Lung (tissue), 11 donors: ENCODE measurements at regions not wholly inside any gene's neighbourhood (a gene's known extent, or its start where the extent isn't known, plus 50 kb on each side); places are given as distances from the start of the nearest gene placed in this dataset.

Source experiments
- ATAC-seq: fragments of 200-7000 bp; cut with Tn5 transposase; one replicate; pipeline ENCODE4 v1.9.1; 2020; ENCODE audit warnings: moderate number of reproducible peaks; ENCODE audit not compliant: insufficient read depth, low FRiP score
- DNase-seq, 3 donors: peaks; one replicate each; pipeline ENCODE4 v3.0.0-alpha.2; 2013 to 2017
- H3K27ac ChIP-seq, 2 donors: one replicate each; pipeline ENCODE4 v1.5.1; 2013; ENCODE audit warnings: mild to moderate bottlenecking in 2 of 2, moderate library complexity in 2 of 2, control low read depth in 1 of 2, inconsistent platforms in 1 of 2, low read depth in 1 of 2, low read length in 1 of 2
- H3K27me3 ChIP-seq, 3 donors: one replicate each; pipeline ENCODE4 v1.5.1; 2013; ENCODE audit warnings: low read length in 2 of 3; ENCODE audit not compliant: control insufficient read depth in 3 of 3, insufficient read depth in 3 of 3
- H3K36me3 ChIP-seq, 4 donors: one replicate each; pipeline ENCODE4 v1.5.1; 2013; ENCODE audit warnings: low read length in 4 of 4, mild to moderate bottlenecking in 1 of 4, moderate library complexity in 1 of 4; ENCODE audit not compliant: control insufficient read depth in 4 of 4, insufficient read depth in 4 of 4
- H3K4me1 ChIP-seq, 5 donors: one replicate each; pipeline ENCODE4 v1.5.1; 2013; ENCODE audit warnings: low read length in 5 of 5, mild to moderate bottlenecking in 2 of 5, moderate library complexity in 1 of 5; ENCODE audit not compliant: control insufficient read depth in 5 of 5, insufficient read depth in 5 of 5
- H3K4me3 ChIP-seq: one replicate; pipeline ENCODE4 v1.5.1; 2013; ENCODE audit warnings: mild to moderate bottlenecking, control low read depth, moderate library complexity
- H3K9ac ChIP-seq, 2 donors: one replicate each; pipeline ENCODE4 v1.5.1; 2013; ENCODE audit warnings: low read length in 2 of 2, control low read depth in 1 of 2; ENCODE audit not compliant: insufficient read depth in 1 of 2
- H3K9me3 ChIP-seq, 4 donors: one replicate each; pipeline ENCODE4 v1.5.1; 2013; ENCODE audit warnings: low read length in 3 of 4, mild to moderate bottlenecking in 1 of 4, moderate library complexity in 1 of 4; ENCODE audit not compliant: control insufficient read depth in 4 of 4, insufficient read depth in 3 of 4
- CTCF ChIP-seq: IDR thresholded peaks from 2 replicates; pipeline ENCODE4 v1.5.1; 2012; ENCODE audit warnings: mild to moderate bottlenecking; ENCODE audit errors: control extremely low read depth, extremely low read depth
- WGBS, 2 donors: extraction: QIAGEN DNeasy Blood & Tissue Kit; methylation state at CpG; one replicate each; pipeline ENCODE4 v1.1.7; 2013; 5-methylcytosine and 5-hydroxymethylcytosine counted together
- donor health status: control.
- donor health status: control.
- donor health status: Bipolar disorder and iron deficiency.
- donor health status: healthy.
- donor health status: DM: yes; HTN: yes; CAD: no.

GRCh38 chr9:75754080-75754479 is 136.4 kb upstream of the PCSK5 start:
- DNase-seq, result no peak
- no peak for TF ChIP-seq CTCF
- H3K27ac ChIP-seq, result no peak overlapping the region
- no peaks in the 10 kb centered on the region for H3K36me3 ChIP-seq
- no peaks in the 10 kb centered on the region for H3K9me3 ChIP-seq
- 48 to 69% methylated on average over 4 of the region's 4 CpGs for WGBS, 2 donors
- H3K4me3 ChIP-seq, result no peak overlapping the region
- no peak for ATAC-seq
- H3K27me3 ChIP-seq, result no peaks in the 10 kb centered on the region
- no peak overlapping the region for H3K9ac ChIP-seq
- H3K4me1 ChIP-seq, result peaks cover 0 to 2% (median 0%) of the 10 kb centered on the region in 5 donors

GRCh38 chr9:75775166-75775565 is 115.3 kb upstream of the PCSK5 start:
- Histone ChIP-seq H3K9me3 (peaks cover 0 to 5% (median 0%) of the 10 kb centered on the region in 4 donors), H3K4me1 (peaks cover 0 to 8% (median 0%) of the 10 kb centered on the region in 5 donors), H3K27me3 (no peaks in the 10 kb centered on the region), H3K27ac (peak overlapping the region in 1 of 2 donors; percentile 16), H3K9ac (no peak overlapping the region), H3K36me3 (no peaks in the 10 kb centered on the region), H3K4me3 (no peak overlapping the region)
- no peak for TF ChIP-seq CTCF
- DNase-seq (no peak), ATAC-seq (no peak)
- WGBS, 2 donors, result 87 to 96% methylated on average over 2 of the region's 2 CpGs

GRCh38 chr9:75775966-75776691 is 114.3 kb upstream of the PCSK5 start:
- Histone ChIP-seq H3K4me1 (peaks cover 0 to 8% (median 0%) of the 10 kb centered on the region in 5 donors), H3K9ac (no peak overlapping the region), H3K4me3 (no peak overlapping the region), H3K36me3 (no peaks in the 10 kb centered on the region), H3K9me3 (peaks cover 0 to 5% (median 0%) of the 10 kb centered on the region in 4 donors), H3K27me3 (no peaks in the 10 kb centered on the region), H3K27ac (no peak overlapping the region)
- 86 to 100% methylated on average over 1 of the region's 1 CpG for WGBS, 2 donors
- ATAC-seq (no peak), DNase-seq (no peak)
- no peak for TF ChIP-seq CTCF

GRCh38 chr9:75780185-75780584 is 110.3 kb upstream of the PCSK5 start:
- 58 to 79% methylated on average over 1 of the region's 1 CpG for WGBS, 2 donors
- H3K9ac ChIP-seq, result no peak overlapping the region
- no peak for ATAC-seq
- H3K9me3 ChIP-seq, result peaks cover 0 to 2% (median 0%) of the 10 kb centered on the region in 4 donors
- H3K4me1 ChIP-seq, result peaks cover 0 to 2% (median 0%) of the 10 kb centered on the region in 5 donors
- H3K27ac ChIP-seq, result no peak overlapping the region
- TF ChIP-seq CTCF, result no peak
- no peak overlapping the region for H3K4me3 ChIP-seq
- no peak for DNase-seq
- no peaks in the 10 kb centered on the region for H3K36me3 ChIP-seq
- H3K27me3 ChIP-seq, result no peaks in the 10 kb centered on the region
